Hepatocyte (in vitro differentiated cells): ENCODE measurements at regions not wholly inside any gene's neighbourhood (a gene's known extent, or its start where the extent isn't known, plus 50 kb on each side); places are given as distances from the start of the nearest gene placed in this dataset.
A peak's percentile ranks its signal among the peaks of the same experiment; 100 is the strongest.

Source experiments
- DNase-seq: peaks from one replicate; pipeline ENCODE4 v3.0.0-alpha.2; 2016; ENCODE audit warnings: low spot score
- H2AFZ ChIP-seq: fragments of 200-600 bp; sonication (generic); 2 replicates; pipeline ENCODE4 v1.6.0; 2016; ENCODE audit warnings: antibody characterized with exemption, mild to moderate bottlenecking
- H3K27ac ChIP-seq: fragments of 200-600 bp; sonication (generic); 2 replicates; pipeline ENCODE4 v1.5.1; 2016; ENCODE audit warnings: mild to moderate bottlenecking
- H3K27me3 ChIP-seq: fragments of 200-600 bp; sonication (generic); 2 replicates; pipeline ENCODE4 v1.6.1; 2016
- H3K36me3 ChIP-seq: fragments of 200-600 bp; sonication (generic); replicated peaks from 2 replicates; pipeline ENCODE4 v1.5.1; 2016; ENCODE audit warnings: low read depth; ENCODE audit not compliant: insufficient read depth
- H3K4me1 ChIP-seq: fragments of 200-600 bp; sonication (generic); 2 replicates; pipeline ENCODE4 v1.5.1; 2016; ENCODE audit warnings: mild to moderate bottlenecking, moderate library complexity; ENCODE audit not compliant: insufficient read depth
- H3K4me2 ChIP-seq: fragments of 200-600 bp; sonication (generic); 2 replicates; pipeline ENCODE4 v1.6.0; 2016
- H3K4me3 ChIP-seq: fragments of 200-600 bp; sonication (generic); 2 replicates; pipeline ENCODE4 v1.5.1; 2016; ENCODE audit warnings: mild to moderate bottlenecking
- H3K79me2 ChIP-seq: fragments of 200-600 bp; sonication (generic); 2 replicates; pipeline ENCODE4 v1.6.0; 2017; ENCODE audit warnings: mild to moderate bottlenecking
- H3K9me2 ChIP-seq: fragments of 200-600 bp; sonication (generic); replicated peaks from 2 replicates; pipeline ENCODE4 v1.6.0; 2017; ENCODE audit warnings: mild to moderate bottlenecking; ENCODE audit not compliant: insufficient read depth
- H3K9me3 ChIP-seq: fragments of 200-600 bp; sonication (generic); 2 replicates; pipeline ENCODE4 v1.5.1; 2016; ENCODE audit warnings: low read depth, mild to moderate bottlenecking
- H4K20me1 ChIP-seq: fragments of 200-600 bp; sonication (generic); 2 replicates; pipeline ENCODE4 v1.6.0; 2016; ENCODE audit warnings: mild to moderate bottlenecking; ENCODE audit not compliant: insufficient read depth, poor library complexity, severe bottlenecking
- EZH2 ChIP-seq: fragments of 200-600 bp; sonication (generic); IDR thresholded peaks from 2 replicates; pipeline ENCODE4 v1.6.1; 2016; ENCODE audit warnings: antibody characterized with exemption, mild to moderate bottlenecking, borderline replicate concordance
- EZH2phosphoT487 ChIP-seq: fragments of 200-600 bp; sonication (generic); IDR thresholded peaks from one replicate; pipeline ENCODE4 v1.6.1; 2018; ENCODE audit warnings: antibody characterized with exemption, mild to moderate bottlenecking, low read depth, moderate library complexity; ENCODE audit not compliant: unreplicated experiment, severe bottlenecking
- WGBS: methylation state at CpG from one replicate; pipeline ENCODE4 v1.1.6; 2016; ENCODE audit warnings: low lambda C conversion rate; ENCODE audit errors: missing lambda C conversion rate; 5-methylcytosine and 5-hydroxymethylcytosine counted together
- TF ChIP-seq, protein P1 (sequence below): fragments of 200-600 bp; sonication (generic); IDR thresholded peaks from 2 replicates; pipeline ENCODE4 v1.5.1; 2016; ENCODE audit warnings: antibody characterized with exemption, mild to moderate bottlenecking; ENCODE audit not compliant: poor library complexity

- no peak overlapping the region for H3K27ac ChIP-seq
- H2AFZ ChIP-seq: no peak overlapping the region
- H3K27me3 ChIP-seq: no peaks in the 10 kb centered on the region
- no peaks in the 10 kb centered on the region for H3K9me2 ChIP-seq
- H3K36me3 ChIP-seq: no peaks in the 10 kb centered on the region
- H4K20me1 ChIP-seq: no peaks in the 10 kb centered on the region
- no peak overlapping the region for H3K4me2 ChIP-seq
- peaks cover 28% of the 10 kb centered on the region for H3K4me1 ChIP-seq
- no peak overlapping the region for H3K4me3 ChIP-seq
- DNase-seq: no peak
- 85% methylated on average over 6 of the region's 6 CpGs for WGBS
- TF ChIP-seq EZH2phosphoT487: no peak
- TF ChIP-seq, protein P1, sequence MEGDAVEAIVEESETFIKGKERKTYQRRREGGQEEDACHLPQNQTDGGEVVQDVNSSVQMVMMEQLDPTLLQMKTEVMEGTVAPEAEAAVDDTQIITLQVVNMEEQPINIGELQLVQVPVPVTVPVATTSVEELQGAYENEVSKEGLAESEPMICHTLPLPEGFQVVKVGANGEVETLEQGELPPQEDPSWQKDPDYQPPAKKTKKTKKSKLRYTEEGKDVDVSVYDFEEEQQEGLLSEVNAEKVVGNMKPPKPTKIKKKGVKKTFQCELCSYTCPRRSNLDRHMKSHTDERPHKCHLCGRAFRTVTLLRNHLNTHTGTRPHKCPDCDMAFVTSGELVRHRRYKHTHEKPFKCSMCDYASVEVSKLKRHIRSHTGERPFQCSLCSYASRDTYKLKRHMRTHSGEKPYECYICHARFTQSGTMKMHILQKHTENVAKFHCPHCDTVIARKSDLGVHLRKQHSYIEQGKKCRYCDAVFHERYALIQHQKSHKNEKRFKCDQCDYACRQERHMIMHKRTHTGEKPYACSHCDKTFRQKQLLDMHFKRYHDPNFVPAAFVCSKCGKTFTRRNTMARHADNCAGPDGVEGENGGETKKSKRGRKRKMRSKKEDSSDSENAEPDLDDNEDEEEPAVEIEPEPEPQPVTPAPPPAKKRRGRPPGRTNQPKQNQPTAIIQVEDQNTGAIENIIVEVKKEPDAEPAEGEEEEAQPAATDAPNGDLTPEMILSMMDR: no peak
- TF ChIP-seq EZH2: no peak
- H3K9me3 ChIP-seq: no peaks in the 10 kb centered on the region
- H3K79me2 ChIP-seq: no peaks in the 10 kb centered on the region
Observed at GRCh38 chrX:41024755-41025154, 60.5 kb upstream of the USP9X start.

DNA sequence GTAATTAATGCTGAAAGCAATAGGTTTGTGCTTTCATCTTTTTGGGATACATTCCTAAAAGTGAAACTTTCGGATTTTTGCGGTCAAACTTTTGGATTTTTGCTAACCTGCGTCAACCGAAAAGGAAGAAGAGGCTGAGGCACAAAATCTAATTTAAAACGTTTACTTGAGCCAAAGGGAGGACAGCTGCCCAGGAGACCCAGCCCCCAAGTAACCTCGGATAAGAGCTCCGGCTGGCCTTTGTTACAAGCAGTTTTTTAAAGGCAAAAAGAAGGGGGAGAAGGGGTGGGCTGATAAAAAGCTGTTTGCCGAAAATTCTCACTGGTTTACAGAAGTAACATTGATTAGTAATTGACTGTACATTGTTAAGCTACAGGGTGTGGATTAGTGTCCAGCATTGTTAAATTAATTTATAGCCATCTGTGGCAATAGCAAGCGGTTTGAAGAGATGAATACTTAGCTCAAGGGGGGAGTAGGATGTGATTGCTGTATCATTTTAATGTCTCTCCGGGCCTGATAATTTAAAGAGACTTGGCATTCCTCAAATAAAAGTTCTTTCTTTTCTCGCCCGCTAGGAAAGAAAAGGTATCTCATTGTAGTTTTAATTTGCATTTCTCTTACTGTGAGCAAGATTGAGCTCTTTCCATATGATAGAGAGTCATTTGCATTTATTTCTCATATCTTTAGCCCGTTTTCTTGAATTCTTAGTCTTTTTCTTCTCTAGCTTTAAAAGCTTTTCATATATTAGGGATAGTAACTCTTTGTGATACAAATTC, 59.1 kb upstream of the USP9X start:
- H4K20me1 ChIP-seq: no peaks in the 10 kb centered on the region
- H3K79me2 ChIP-seq: no peaks in the 10 kb centered on the region
- H3K9me3 ChIP-seq: no peaks in the 10 kb centered on the region
- no peaks in the 10 kb centered on the region for H3K9me2 ChIP-seq
- no peaks in the 10 kb centered on the region for H3K27me3 ChIP-seq
- peak overlapping the region; percentile 43 for H2AFZ ChIP-seq
- peaks cover 28% of the 10 kb centered on the region for H3K4me1 ChIP-seq
- peak overlapping the region; percentile 65 for H3K4me2 ChIP-seq
- H3K27ac ChIP-seq: peak overlapping the region; percentile 78
- no peak overlapping the region for H3K4me3 ChIP-seq
- WGBS: 33% methylated on average over 13 of the region's 13 CpGs
- TF ChIP-seq EZH2: no peak
- no peak for TF ChIP-seq EZH2phosphoT487
- TF ChIP-seq, protein P1: no peak
- no peak for DNase-seq
- no peaks in the 10 kb centered on the region for H3K36me3 ChIP-seq

GRCh38 chrX:41026702-41027078, 58.6 kb upstream of the USP9X start:
- Histone ChIP-seq H3K4me2 (peak overlapping the region; percentile 65), H3K9me2 (no peaks in the 10 kb centered on the region), H3K79me2 (no peaks in the 10 kb centered on the region), H3K9me3 (no peaks in the 10 kb centered on the region), H3K4me3 (no peak overlapping the region), H3K27me3 (no peaks in the 10 kb centered on the region), H3K27ac (peak overlapping the region; percentile 82), H4K20me1 (no peaks in the 10 kb centered on the region), H3K36me3 (no peaks in the 10 kb centered on the region), H2AFZ (no peak overlapping the region), H3K4me1 (peaks cover 28% of the 10 kb centered on the region)
- WGBS: 48% methylated on average over 5 of the region's 5 CpGs
- TF ChIP-seq, protein P1: no peak
- no peak for TF ChIP-seq EZH2
- no peak for TF ChIP-seq EZH2phosphoT487
- DNase-seq: peak; percentile 21

DNA sequence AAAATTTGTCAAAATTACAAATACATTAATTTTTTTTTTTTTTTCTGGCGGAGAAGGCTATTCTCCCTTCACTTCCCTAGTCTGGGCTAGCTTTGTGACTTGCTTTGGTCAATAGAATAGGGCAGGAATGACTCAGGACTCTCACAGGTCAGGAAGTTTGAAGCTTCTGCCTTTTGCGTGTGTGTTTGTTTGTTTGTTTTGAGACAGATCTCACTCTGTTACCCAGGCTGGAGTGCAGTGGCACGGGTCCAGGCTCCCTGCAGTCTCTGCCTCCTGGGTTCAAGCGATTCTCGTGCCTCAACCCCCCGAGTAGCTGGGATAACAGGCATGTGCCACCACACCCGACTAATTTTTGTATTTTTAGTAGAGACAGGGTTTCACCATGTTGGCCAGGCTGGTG, 55.9 kb upstream of the USP9X start:
- DNase-seq: no peak
- peaks cover 24% of the 10 kb centered on the region for H3K4me1 ChIP-seq
- 66% methylated on average over 7 of the region's 7 CpGs for WGBS
- H4K20me1 ChIP-seq: no peaks in the 10 kb centered on the region
- H3K27ac ChIP-seq: no peak overlapping the region
- H2AFZ ChIP-seq: no peak overlapping the region
- H3K9me3 ChIP-seq: no peaks in the 10 kb centered on the region
- TF ChIP-seq EZH2 (no peak), EZH2phosphoT487 (no peak)
- TF ChIP-seq, protein P1: no peak
- H3K27me3 ChIP-seq: no peaks in the 10 kb centered on the region
- H3K79me2 ChIP-seq: no peaks in the 10 kb centered on the region
- no peak overlapping the region for H3K4me3 ChIP-seq
- no peaks in the 10 kb centered on the region for H3K9me2 ChIP-seq
- H3K4me2 ChIP-seq: no peak overlapping the region
- H3K36me3 ChIP-seq: no peaks in the 10 kb centered on the region
